Activated CD4-positive, alpha-beta T cell treated with anti-CD3 and anti-CD28 coated beads, Interleukin-2, amount 50 U/mL, for 16 hours (primary cell): ENCODE measurements at regions not wholly inside any gene's neighbourhood (a gene's known extent, or its start where the extent isn't known, plus 50 kb on each side); places are given as distances from the start of the nearest gene placed in this dataset.
"Not testable (repeated sequence)": the region's sequence is repeated elsewhere in the genome, so short reads cannot be mapped to it uniquely, and the experiment has no call there.

Experiments used
- DNase-seq: peaks from one replicate; pipeline ENCODE4 v3.0.0-alpha.2; 2020

- DNase-seq, result not testable (repeated sequence)
Observed at GRCh38 chr10:11403646-11404045, 207.8 kb downstream of the USP6NL start.

GRCh38 chr10:11403116-11403515 lies 208.3 kb downstream of the USP6NL start:
- DNase-seq, result peak; percentile 73

GRCh38 chr10:11402392-11402791 lies 209.1 kb downstream of the USP6NL start:
- no peak for DNase-seq

GRCh38 chr10:11401264-11402235 lies 209.9 kb downstream of the USP6NL start:
- DNase-seq, result no peak

- DNase-seq, result no peak
Observed at GRCh38 chr10:11397980-11398580, 213.4 kb downstream of the USP6NL start.

GRCh38 chr10:11397077-11397965 lies 214.1 kb downstream of the USP6NL start:
- no peak for DNase-seq

GRCh38 chr10:11396311-11396955 lies 215.0 kb downstream of the USP6NL start:
- DNase-seq, result no peak

- DNase-seq, result no peak
Observed at GRCh38 chr10:11395581-11396310, 215.7 kb downstream of the USP6NL start.

GRCh38 chr10:11395161-11395560 lies 216.3 kb downstream of the USP6NL start:
- no peak for DNase-seq

GRCh38 chr10:11393858-11394257 lies 217.6 kb downstream of the USP6NL start:
- DNase-seq, result no peak

GRCh38 chr10:11392776-11393175 lies 218.7 kb downstream of the USP6NL start:
- no peak for DNase-seq

GRCh38 chr10:11388996-11389395 lies 222.5 kb downstream of the USP6NL start:
- no peak for DNase-seq

- DNase-seq, result no peak
Observed at GRCh38 chr10:11387551-11388222, 223.8 kb downstream of the USP6NL start.

GRCh38 chr10:11387044-11387443 lies 224.4 kb downstream of the USP6NL start:
- DNase-seq, result no peak
